Caco-2 (cell line): ENCODE measurements at regions not wholly inside any gene's neighbourhood (a gene's known extent, or its start where the extent isn't known, plus 50 kb on each side); places are given as distances from the start of the nearest gene placed in this dataset.

Experiments used
- BruUV-seq: library from RNA; stranded (reverse); fragments of 400-500 nt; replicated peaks from 2 replicates; lab custom pipeline; 2021; lab: Mats Ljungman, UMichigan
- CTCF ChIA-PET: fragments of 300-600 bp; sonication (Branson Sonifier 250); formaldehyde crosslinking; loops from one replicate; lab custom pipeline; 2022; ENCODE audit warnings: antibody characterized with exemption; lab: Charles Lee
- POLR2A ChIA-PET: fragments of 300-600 bp; sonication (Branson Sonifier 250); formaldehyde crosslinking; loops from one replicate; lab custom pipeline; 2022; ENCODE audit warnings: antibody characterized with exemption; lab: Charles Lee
- DNase-seq, 2 experiments: peaks; one replicate each; pipeline versions ENCODE4 v3.0.0 to v3.0.0-alpha.2; 2020 to 2022
- H3K27me3 ChIP-seq: replicated peaks from 2 replicates; pipeline ENCODE4 v1.6.0; 2011; ENCODE audit warnings: low read length; ENCODE audit not compliant: control insufficient read depth, insufficient read depth
- H3K36me3 ChIP-seq: 2 replicates; pipeline ENCODE4 v1.5.1; 2011; ENCODE audit warnings: low read length; ENCODE audit not compliant: control insufficient read depth, insufficient read depth
- H3K4me1 ChIP-seq: fragments of 250-450 bp; sonication (Bioruptor Pico); 2 replicates; pipeline ENCODE4 v1.5.1; 2020; ENCODE audit warnings: mild to moderate bottlenecking
- H3K4me3 ChIP-seq: 2 replicates; pipeline ENCODE4 v1.5.1; 2011; ENCODE audit warnings: low read depth, mild to moderate bottlenecking, control low read depth, low read length
- H3K9me3 ChIP-seq: fragments of 250-450 bp; sonication (Bioruptor Pico); 2 replicates; pipeline ENCODE4 v1.5.1; 2020; ENCODE audit warnings: mild to moderate bottlenecking, moderate library complexity
- H3K27ac Mint-ChIP-seq: one replicate; pipeline ENCODE4 v1.8.0; 2022; ENCODE audit warnings: mixed read lengths; ENCODE audit not compliant: unreplicated experiment
- H3K27me3 Mint-ChIP-seq: one replicate; pipeline ENCODE4 v1.8.0; 2022; ENCODE audit warnings: mixed read lengths; ENCODE audit not compliant: insufficient read depth, unreplicated experiment
- H3K36me3 Mint-ChIP-seq: one replicate; pipeline ENCODE4 v1.8.0; 2022; ENCODE audit warnings: mild to moderate bottlenecking, mixed read lengths; ENCODE audit not compliant: insufficient read depth, unreplicated experiment
- H3K4me1 Mint-ChIP-seq: one replicate; pipeline ENCODE4 v1.8.0; 2022; ENCODE audit warnings: low read depth, mixed read lengths; ENCODE audit not compliant: unreplicated experiment
- H3K4me3 Mint-ChIP-seq: one replicate; pipeline ENCODE4 v1.8.0; 2022; ENCODE audit warnings: mild to moderate bottlenecking, moderate library complexity, mixed read lengths; ENCODE audit not compliant: unreplicated experiment
- H3K9me3 Mint-ChIP-seq: one replicate; pipeline ENCODE4 v1.8.0; 2022; ENCODE audit warnings: mixed read lengths; ENCODE audit not compliant: unreplicated experiment
- intact Hi-C: fragments of 100-400 bp; cut with micrococcal nuclease; formaldehyde crosslinking; loops from one replicate; pipeline ENCODE4 v1.10.0; 2022; ENCODE audit not compliant: unreplicated experiment
- TF ChIP-seq, protein P1 (sequence below), 2 experiments: fragments of 200-600 bp in 1 of 2; IDR thresholded peaks; 1 replicate in 1 of 2; 2 replicates in 1 of 2; pipeline versions ENCODE4 v1.5.1 to v1.8.0; 2011 to 2022; ENCODE audit warnings: antibody characterized with exemption in 1 of 2, control low read depth in 1 of 2, inconsistent platforms in 1 of 2, low read depth in 1 of 2, low read length in 1 of 2, mild to moderate bottlenecking in 1 of 2, moderate library complexity in 1 of 2; ENCODE audit not compliant: insufficient read depth in 1 of 2, severe bottlenecking in 1 of 2, unreplicated experiment in 1 of 2

DNA sequence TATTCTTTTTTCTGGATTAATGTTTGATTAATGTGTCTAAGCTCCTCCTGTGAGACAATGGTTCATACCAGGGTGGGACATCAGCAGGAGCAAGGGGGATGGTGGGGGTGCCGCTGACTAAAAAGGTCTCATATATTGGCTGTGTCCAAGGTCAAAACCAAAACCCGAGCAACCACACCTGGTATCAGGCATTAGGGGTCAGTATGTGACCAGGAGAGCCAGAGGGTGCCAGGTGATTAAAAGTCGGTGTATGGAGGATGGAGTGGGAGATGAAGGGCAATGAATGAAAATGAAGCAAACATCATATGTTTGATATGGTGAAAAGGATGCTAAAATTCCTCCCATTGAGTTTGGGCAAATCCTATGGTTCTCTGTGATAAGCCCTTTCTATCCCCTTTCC, 118.0 kb downstream of the MIAT start:
- Mint-ChIP-seq H3K27ac (no peak overlapping the region), H3K36me3 (no peaks in the 10 kb centered on the region), H3K4me3 (no peak overlapping the region), H3K27me3 (peaks cover 3% of the 10 kb centered on the region), H3K9me3 (no peaks in the 10 kb centered on the region), H3K4me1 (peaks cover 7% of the 10 kb centered on the region)
- Histone ChIP-seq H3K4me1 (no peaks in the 10 kb centered on the region), H3K4me3 (no peak overlapping the region), H3K9me3 (no peaks in the 10 kb centered on the region), H3K36me3 (no peaks in the 10 kb centered on the region), H3K27me3 (no peaks in the 10 kb centered on the region)
- DNase-seq, result no peak
- ChIA-PET CTCF (no interaction called here), POLR2A (no interaction called here)
- no TSS peak for BruUV-seq
- TF ChIP-seq, protein P1, sequence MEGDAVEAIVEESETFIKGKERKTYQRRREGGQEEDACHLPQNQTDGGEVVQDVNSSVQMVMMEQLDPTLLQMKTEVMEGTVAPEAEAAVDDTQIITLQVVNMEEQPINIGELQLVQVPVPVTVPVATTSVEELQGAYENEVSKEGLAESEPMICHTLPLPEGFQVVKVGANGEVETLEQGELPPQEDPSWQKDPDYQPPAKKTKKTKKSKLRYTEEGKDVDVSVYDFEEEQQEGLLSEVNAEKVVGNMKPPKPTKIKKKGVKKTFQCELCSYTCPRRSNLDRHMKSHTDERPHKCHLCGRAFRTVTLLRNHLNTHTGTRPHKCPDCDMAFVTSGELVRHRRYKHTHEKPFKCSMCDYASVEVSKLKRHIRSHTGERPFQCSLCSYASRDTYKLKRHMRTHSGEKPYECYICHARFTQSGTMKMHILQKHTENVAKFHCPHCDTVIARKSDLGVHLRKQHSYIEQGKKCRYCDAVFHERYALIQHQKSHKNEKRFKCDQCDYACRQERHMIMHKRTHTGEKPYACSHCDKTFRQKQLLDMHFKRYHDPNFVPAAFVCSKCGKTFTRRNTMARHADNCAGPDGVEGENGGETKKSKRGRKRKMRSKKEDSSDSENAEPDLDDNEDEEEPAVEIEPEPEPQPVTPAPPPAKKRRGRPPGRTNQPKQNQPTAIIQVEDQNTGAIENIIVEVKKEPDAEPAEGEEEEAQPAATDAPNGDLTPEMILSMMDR (IDR thresholded peaks at IDR 0.05; ENCODE audit: insufficient read depth in 1 of 2, low read depth in 1 of 2, low read length in 1 of 2, severe bottlenecking in 1 of 2, unreplicated experiment in 1 of 2), result no peak
- intact Hi-C loops, result no loop called here

DNA sequence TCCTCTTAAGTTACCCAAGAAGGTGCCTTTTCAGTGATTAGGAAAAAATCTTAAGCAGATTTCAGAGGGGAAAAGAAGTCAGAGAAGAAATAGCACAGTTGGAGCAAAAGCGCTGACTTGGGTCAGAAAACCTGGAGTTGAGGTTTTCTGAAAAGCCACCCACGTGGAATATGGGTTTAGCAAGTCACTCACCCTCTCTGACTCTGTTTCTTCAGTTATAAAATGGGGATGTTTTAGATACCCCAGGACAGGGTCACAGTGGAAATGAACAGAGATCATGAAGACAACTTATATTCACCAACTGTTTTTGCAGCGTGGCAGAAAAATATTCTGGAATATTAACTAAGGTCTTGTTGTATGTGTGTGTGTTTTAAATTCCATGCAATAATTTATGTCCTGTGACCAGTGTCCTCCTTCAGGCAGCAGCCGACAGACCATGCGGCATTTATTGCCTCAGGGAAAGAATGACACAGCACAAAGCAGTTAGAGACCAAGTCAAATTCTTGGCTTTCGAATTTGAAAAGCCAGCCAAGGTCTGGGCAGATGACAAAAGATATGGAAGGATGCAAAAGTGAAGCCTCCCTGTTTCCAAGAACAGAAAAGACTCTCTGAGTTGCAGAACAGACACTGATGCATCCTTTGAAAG, 119.9 kb downstream of the MIAT start:
- Mint-ChIP-seq H3K36me3 (no peaks in the 10 kb centered on the region), H3K27me3 (peaks cover 3% of the 10 kb centered on the region), H3K27ac (no peak overlapping the region), H3K4me1 (peaks cover 7% of the 10 kb centered on the region), H3K9me3 (no peaks in the 10 kb centered on the region), H3K4me3 (no peak overlapping the region)
- ChIA-PET CTCF (no interaction called here), POLR2A (no interaction called here)
- Histone ChIP-seq H3K27me3 (no peaks in the 10 kb centered on the region), H3K9me3 (no peaks in the 10 kb centered on the region), H3K4me1 (no peaks in the 10 kb centered on the region), H3K4me3 (no peak overlapping the region), H3K36me3 (no peaks in the 10 kb centered on the region)
- DNase-seq, result no peak
- intact Hi-C loops, result no loop called here
- no TSS peak for BruUV-seq
- TF ChIP-seq, protein P1 (IDR thresholded peaks at IDR 0.05; ENCODE audit: insufficient read depth in 1 of 2, low read depth in 1 of 2, low read length in 1 of 2, severe bottlenecking in 1 of 2, unreplicated experiment in 1 of 2), result no peak

DNA sequence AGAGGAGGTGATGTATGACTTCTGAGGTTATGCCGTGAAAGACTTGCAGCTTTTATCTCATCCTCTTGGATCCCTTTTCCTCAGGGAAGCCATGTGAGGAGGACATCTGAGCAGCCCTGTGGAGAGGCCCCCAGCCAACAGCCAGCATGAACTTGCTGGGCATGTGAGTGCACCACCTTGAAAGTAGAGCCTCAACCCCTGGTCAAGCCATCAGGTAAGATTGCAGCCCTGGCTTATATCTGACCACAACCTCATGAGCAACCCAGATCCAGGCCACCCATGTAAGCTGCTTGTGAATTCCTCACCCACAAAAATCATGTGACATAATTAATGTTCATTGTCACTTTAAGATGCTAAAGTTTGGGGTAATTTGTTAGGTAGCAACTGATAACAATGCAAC, 121.0 kb downstream of the MIAT start:
- H3K9me3 ChIP-seq, result no peaks in the 10 kb centered on the region
- H3K9me3 Mint-ChIP-seq, result no peaks in the 10 kb centered on the region
- peaks cover 7% of the 10 kb centered on the region for H3K4me1 Mint-ChIP-seq
- H3K4me1 ChIP-seq, result no peaks in the 10 kb centered on the region
- TF ChIP-seq, protein P1 (IDR thresholded peaks at IDR 0.05; ENCODE audit: insufficient read depth in 1 of 2, low read depth in 1 of 2, low read length in 1 of 2, severe bottlenecking in 1 of 2, unreplicated experiment in 1 of 2), result no peak
- no peak overlapping the region for H3K27ac Mint-ChIP-seq
- no peaks in the 10 kb centered on the region for H3K36me3 ChIP-seq
- BruUV-seq, result no TSS peak
- intact Hi-C loops, result no loop called here
- no peak overlapping the region for H3K4me3 ChIP-seq
- ChIA-PET CTCF (no interaction called here), POLR2A (no interaction called here)
- peaks cover 5% of the 10 kb centered on the region for H3K27me3 Mint-ChIP-seq
- H3K27me3 ChIP-seq, result no peaks in the 10 kb centered on the region
- no peak overlapping the region for H3K4me3 Mint-ChIP-seq
- no peak for DNase-seq
- no peaks in the 10 kb centered on the region for H3K36me3 Mint-ChIP-seq
